ENCODE measurements at regions not wholly inside any gene's neighbourhood (a gene's known extent, or its start where the extent isn't known, plus 50 kb on each side); places are given as distances from the start of the nearest gene placed in this dataset.

- no peak for TF ChIP-seq EZH2phosphoT487 (IDR thresholded peaks at IDR 0.05; ENCODE audit: borderline replicate concordance, low read length)
- TF ChIP-seq, protein P1, sequence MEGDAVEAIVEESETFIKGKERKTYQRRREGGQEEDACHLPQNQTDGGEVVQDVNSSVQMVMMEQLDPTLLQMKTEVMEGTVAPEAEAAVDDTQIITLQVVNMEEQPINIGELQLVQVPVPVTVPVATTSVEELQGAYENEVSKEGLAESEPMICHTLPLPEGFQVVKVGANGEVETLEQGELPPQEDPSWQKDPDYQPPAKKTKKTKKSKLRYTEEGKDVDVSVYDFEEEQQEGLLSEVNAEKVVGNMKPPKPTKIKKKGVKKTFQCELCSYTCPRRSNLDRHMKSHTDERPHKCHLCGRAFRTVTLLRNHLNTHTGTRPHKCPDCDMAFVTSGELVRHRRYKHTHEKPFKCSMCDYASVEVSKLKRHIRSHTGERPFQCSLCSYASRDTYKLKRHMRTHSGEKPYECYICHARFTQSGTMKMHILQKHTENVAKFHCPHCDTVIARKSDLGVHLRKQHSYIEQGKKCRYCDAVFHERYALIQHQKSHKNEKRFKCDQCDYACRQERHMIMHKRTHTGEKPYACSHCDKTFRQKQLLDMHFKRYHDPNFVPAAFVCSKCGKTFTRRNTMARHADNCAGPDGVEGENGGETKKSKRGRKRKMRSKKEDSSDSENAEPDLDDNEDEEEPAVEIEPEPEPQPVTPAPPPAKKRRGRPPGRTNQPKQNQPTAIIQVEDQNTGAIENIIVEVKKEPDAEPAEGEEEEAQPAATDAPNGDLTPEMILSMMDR (IDR thresholded peaks at IDR 0.05; ENCODE audit: low read depth, low read length, poor library complexity, severe bottlenecking) = no peak
- no peaks in the 10 kb centered on the region for H3F3A ChIP-seq (ENCODE audit: control insufficient read depth, insufficient read depth)
- H4K20me1 ChIP-seq (ENCODE audit: control insufficient read depth, insufficient read depth, low read depth, low read length) = no peaks in the 10 kb centered on the region
- peaks cover 42% of the 10 kb centered on the region for H3K4me1 ChIP-seq (ENCODE audit: control insufficient read depth, low read length)
- no peaks in the 10 kb centered on the region for H3K9me3 ChIP-seq (ENCODE audit: control insufficient read depth, insufficient read depth, low read length)
- H3K79me2 ChIP-seq (ENCODE audit: control insufficient read depth, low read length) = no peaks in the 10 kb centered on the region
- no peak overlapping the region for H3K4me3 ChIP-seq (ENCODE audit: low read length)
- H3K9me2 ChIP-seq (replicated peaks; ENCODE audit: control insufficient read depth, low read length) = no peaks in the 10 kb centered on the region
- no peaks in the 10 kb centered on the region for H3K36me3 ChIP-seq (ENCODE audit: control insufficient read depth, low read length)
- H3K27ac ChIP-seq (ENCODE audit: low read depth, low read length) = no peak overlapping the region
- no peak overlapping the region for H3K4me2 ChIP-seq (ENCODE audit: low read length)
- no peaks in the 10 kb centered on the region for H3K27me3 ChIP-seq (ENCODE audit: control insufficient read depth, low read length)
Observed at GRCh38 chr15:99480016-99480810, 85.6 kb upstream of the MEF2A start.

GRCh38 chr15:99481113-99481950 lies 84.5 kb upstream of the MEF2A start:
- TF ChIP-seq, protein P1 (IDR thresholded peaks at IDR 0.05; ENCODE audit: low read depth, low read length, poor library complexity, severe bottlenecking) = no peak
- TF ChIP-seq EZH2phosphoT487 (IDR thresholded peaks at IDR 0.05; ENCODE audit: borderline replicate concordance, low read length) = no peak
- Histone ChIP-seq H3K9me3 (ENCODE audit: control insufficient read depth, insufficient read depth, low read length) (no peaks in the 10 kb centered on the region), H4K20me1 (ENCODE audit: control insufficient read depth, insufficient read depth, low read depth, low read length) (no peaks in the 10 kb centered on the region), H3K4me2 (ENCODE audit: low read length) (no peak overlapping the region), H3K9me2 (replicated peaks; ENCODE audit: control insufficient read depth, low read length) (no peaks in the 10 kb centered on the region), H3K27ac (ENCODE audit: low read depth, low read length) (no peak overlapping the region), H3F3A (ENCODE audit: control insufficient read depth, insufficient read depth) (no peaks in the 10 kb centered on the region), H3K79me2 (ENCODE audit: control insufficient read depth, low read length) (no peaks in the 10 kb centered on the region), H3K4me3 (ENCODE audit: low read length) (no peak overlapping the region), H3K4me1 (ENCODE audit: control insufficient read depth, low read length) (peaks cover 43% of the 10 kb centered on the region), H3K36me3 (ENCODE audit: control insufficient read depth, low read length) (no peaks in the 10 kb centered on the region), H3K27me3 (ENCODE audit: control insufficient read depth, low read length) (no peaks in the 10 kb centered on the region)

DNA sequence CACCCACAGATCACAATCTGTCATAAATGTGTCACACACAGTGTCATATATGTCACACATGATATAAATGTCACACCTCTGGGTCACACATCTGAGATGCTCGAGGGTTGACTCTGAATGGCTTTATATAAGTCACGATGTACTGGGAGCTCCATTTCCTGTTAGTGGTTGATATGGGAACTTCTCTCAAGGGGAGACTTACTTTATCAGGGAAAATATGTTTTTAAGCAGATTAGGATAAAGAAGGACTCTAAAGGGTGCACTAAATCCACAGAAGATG lies 83.9 kb upstream of the MEF2A start:
- Histone ChIP-seq H3K4me2 (ENCODE audit: low read length) (no peak overlapping the region), H3F3A (ENCODE audit: control insufficient read depth, insufficient read depth) (no peaks in the 10 kb centered on the region), H3K9me2 (replicated peaks; ENCODE audit: control insufficient read depth, low read length) (no peaks in the 10 kb centered on the region), H4K20me1 (ENCODE audit: control insufficient read depth, insufficient read depth, low read depth, low read length) (no peaks in the 10 kb centered on the region), H3K36me3 (ENCODE audit: control insufficient read depth, low read length) (no peaks in the 10 kb centered on the region), H3K27me3 (ENCODE audit: control insufficient read depth, low read length) (no peaks in the 10 kb centered on the region), H3K4me1 (ENCODE audit: control insufficient read depth, low read length) (peaks cover 43% of the 10 kb centered on the region), H3K79me2 (ENCODE audit: control insufficient read depth, low read length) (no peaks in the 10 kb centered on the region), H3K9me3 (ENCODE audit: control insufficient read depth, insufficient read depth, low read length) (no peaks in the 10 kb centered on the region), H3K4me3 (ENCODE audit: low read length) (no peak overlapping the region), H3K27ac (ENCODE audit: low read depth, low read length) (no peak overlapping the region)
- TF ChIP-seq, protein P1 (IDR thresholded peaks at IDR 0.05; ENCODE audit: low read depth, low read length, poor library complexity, severe bottlenecking) = no peak
- TF ChIP-seq EZH2phosphoT487 (IDR thresholded peaks at IDR 0.05; ENCODE audit: borderline replicate concordance, low read length) = no peak
